Smooth muscle cell (in vitro differentiated cells): ENCODE measurements at regions not wholly inside any gene's neighbourhood (a gene's known extent, or its start where the extent isn't known, plus 50 kb on each side); places are given as distances from the start of the nearest gene placed in this dataset.

ENCODE experiments used
- DNase-seq: peaks from one replicate; lab custom pipeline; 2025; ENCODE audit not compliant: unreplicated experiment; lab: John Stamatoyannopoulos, UW
- H2AFZ ChIP-seq: fragments of 200-600 bp; sonication (generic); 2 replicates; pipeline ENCODE4 v1.6.0; 2016; ENCODE audit warnings: antibody characterized with exemption, low read depth, mild to moderate bottlenecking
- H3F3A ChIP-seq: fragments of 200-600 bp; sonication (generic); 2 replicates; pipeline ENCODE4 v1.6.0; 2017; ENCODE audit warnings: antibody characterized with exemption, low read depth
- H3K27ac ChIP-seq: fragments of 200-600 bp; sonication (generic); 2 replicates; pipeline ENCODE4 v1.5.1; 2016; ENCODE audit warnings: low read depth, mild to moderate bottlenecking
- H3K27me3 ChIP-seq: fragments of 200-600 bp; sonication (generic); 2 replicates; pipeline ENCODE4 v1.6.1; 2016; ENCODE audit warnings: low read depth, mild to moderate bottlenecking
- H3K36me3 ChIP-seq: fragments of 200-600 bp; sonication (generic); 2 replicates; pipeline ENCODE4 v1.5.1; 2016; ENCODE audit warnings: low read depth
- H3K4me1 ChIP-seq: fragments of 200-600 bp; sonication (generic); 2 replicates; pipeline ENCODE4 v1.5.1; 2016; ENCODE audit warnings: low read depth
- H3K4me2 ChIP-seq: fragments of 200-600 bp; sonication (generic); 2 replicates; pipeline ENCODE4 v1.6.0; 2016; ENCODE audit warnings: mild to moderate bottlenecking
- H3K4me3 ChIP-seq: fragments of 200-600 bp; sonication (generic); 2 replicates; pipeline ENCODE4 v1.5.1; 2016; ENCODE audit warnings: mild to moderate bottlenecking
- H3K79me2 ChIP-seq: fragments of 200-600 bp; sonication (generic); 2 replicates; pipeline ENCODE4 v1.6.0; 2016; ENCODE audit warnings: low read depth, mild to moderate bottlenecking
- H3K9ac ChIP-seq: fragments of 200-600 bp; sonication (generic); 2 replicates; pipeline ENCODE4 v1.6.0; 2016; ENCODE audit warnings: low read depth
- H3K9me3 ChIP-seq: fragments of 200-600 bp; sonication (generic); replicated peaks from 2 replicates; pipeline ENCODE4 v1.5.1; 2016; ENCODE audit warnings: low read depth
- H4K20me1 ChIP-seq: fragments of 200-600 bp; sonication (generic); 2 replicates; pipeline ENCODE4 v1.6.0; 2016; ENCODE audit warnings: low read depth
- CTCF ChIP-seq: fragments of 200-600 bp; sonication (generic); IDR thresholded peaks from 2 replicates; pipeline ENCODE4 v1.5.1; 2017; ENCODE audit warnings: borderline replicate concordance, mild to moderate bottlenecking, antibody characterized with exemption; ENCODE audit not compliant: insufficient read depth, poor library complexity, severe bottlenecking
- WGBS: methylation state at CpG from one replicate; pipeline ENCODE4 v1.1.7; 2016; ENCODE audit warnings: low lambda C conversion rate; 5-methylcytosine and 5-hydroxymethylcytosine counted together

- no peak for TF ChIP-seq CTCF
- Histone ChIP-seq H4K20me1 (no peaks in the 10 kb centered on the region), H3K27ac (peak overlapping the region; percentile 79), H3K4me3 (no peak overlapping the region), H3K27me3 (no peaks in the 10 kb centered on the region), H3K36me3 (no peaks in the 10 kb centered on the region), H3K9ac (peak overlapping the region; percentile 18), H3K9me3 (no peaks in the 10 kb centered on the region), H3K4me2 (peak overlapping the region; percentile 53), H3K4me1 (peaks cover 16% of the 10 kb centered on the region), H3F3A (peaks cover 13% of the 10 kb centered on the region), H3K79me2 (no peaks in the 10 kb centered on the region), H2AFZ (peak overlapping the region; percentile 75)
- WGBS: 36% methylated on average over 2 of the region's 2 CpGs
- no peak for DNase-seq
These were observed 204.4 kb downstream of the NXNL2 start for GRCh38 chr9:88739373-88739772.

DNA sequence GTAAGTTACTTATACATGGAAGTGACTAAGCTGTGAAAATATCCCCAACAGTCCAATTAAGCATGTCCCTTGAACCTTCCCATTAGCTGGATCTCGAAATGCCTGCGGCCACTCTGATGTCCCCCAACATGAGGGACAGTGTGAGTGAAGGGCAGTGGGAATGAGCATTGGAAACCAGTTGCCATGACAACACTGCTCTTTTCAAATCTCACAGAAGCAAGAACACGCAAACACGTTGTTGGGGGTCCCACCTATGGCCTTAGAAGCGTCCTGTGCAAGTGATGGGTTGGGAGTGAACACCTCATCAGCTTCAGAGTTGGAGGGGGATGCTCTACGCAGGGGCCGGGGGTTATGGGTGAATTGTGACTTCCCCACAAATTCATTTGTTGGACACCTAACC, 205.9 kb downstream of the NXNL2 start:
- Histone ChIP-seq H3K79me2 (no peaks in the 10 kb centered on the region), H3K9ac (no peak overlapping the region), H3K9me3 (no peaks in the 10 kb centered on the region), H3K4me2 (no peak overlapping the region), H3K27me3 (no peaks in the 10 kb centered on the region), H3K27ac (peak overlapping the region; percentile 79), H2AFZ (no peak overlapping the region), H3K4me1 (peaks cover 9% of the 10 kb centered on the region), H3K4me3 (no peak overlapping the region), H3F3A (peaks cover 15% of the 10 kb centered on the region), H4K20me1 (no peaks in the 10 kb centered on the region), H3K36me3 (no peaks in the 10 kb centered on the region)
- no peak for TF ChIP-seq CTCF
- WGBS: 99% methylated on average over 7 of the region's 7 CpGs
- DNase-seq: no peak

DNA sequence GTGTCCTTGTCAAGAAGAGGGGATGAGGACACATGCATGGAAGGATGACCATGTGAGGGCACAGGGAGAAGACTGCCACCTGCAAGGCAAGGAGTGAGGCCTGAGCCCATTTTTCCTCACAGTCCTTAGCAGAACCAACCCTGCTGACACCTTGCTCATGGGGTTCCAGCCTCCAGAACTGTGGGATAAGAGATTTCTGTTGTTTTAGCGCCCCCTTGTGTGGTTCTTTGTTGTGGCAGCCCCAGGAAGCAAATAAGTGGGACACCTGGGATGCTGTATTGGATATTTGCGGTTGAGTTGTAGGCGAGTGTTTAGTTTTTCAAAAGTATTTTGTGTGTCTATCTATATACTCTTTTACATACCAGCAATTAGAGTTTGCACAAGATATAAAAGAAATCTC, 206.4 kb downstream of the NXNL2 start:
- H3F3A ChIP-seq: peaks cover 20% of the 10 kb centered on the region
- TF ChIP-seq CTCF: peak; percentile 33

GRCh38 chr9:88742483-88742882, 207.5 kb downstream of the NXNL2 start:
- H3K4me2 ChIP-seq: peak overlapping the region; percentile 30
- no peaks in the 10 kb centered on the region for H3K36me3 ChIP-seq
- H4K20me1 ChIP-seq: no peaks in the 10 kb centered on the region
- peaks cover 25% of the 10 kb centered on the region for H3K4me1 ChIP-seq
- no peaks in the 10 kb centered on the region for H3K9me3 ChIP-seq
- DNase-seq: no peak
- peak overlapping the region; percentile 11 for H3K27ac ChIP-seq
- TF ChIP-seq CTCF: no peak
- no peaks in the 10 kb centered on the region for H3K79me2 ChIP-seq
- peaks cover 30% of the 10 kb centered on the region for H3F3A ChIP-seq
- H2AFZ ChIP-seq: no peak overlapping the region
- H3K9ac ChIP-seq: no peak overlapping the region
- 40% methylated on average over 6 of the region's 6 CpGs for WGBS
- H3K4me3 ChIP-seq: no peak overlapping the region
- no peaks in the 10 kb centered on the region for H3K27me3 ChIP-seq

More for the DNA sequence above, 206.4 kb downstream of the NXNL2 start:
- H3K79me2 ChIP-seq: no peaks in the 10 kb centered on the region
- H3K27ac ChIP-seq: no peak overlapping the region
- no peak overlapping the region for H3K4me3 ChIP-seq
- H3K27me3 ChIP-seq: no peaks in the 10 kb centered on the region
- H3K4me2 ChIP-seq: no peak overlapping the region
- 65% methylated on average over 3 of the region's 3 CpGs for WGBS
- DNase-seq: no peak
- H3K9ac ChIP-seq: no peak overlapping the region
- H2AFZ ChIP-seq: no peak overlapping the region
- no peaks in the 10 kb centered on the region for H4K20me1 ChIP-seq
- H3K4me1 ChIP-seq: peaks cover 13% of the 10 kb centered on the region
- H3K36me3 ChIP-seq: no peaks in the 10 kb centered on the region
- no peaks in the 10 kb centered on the region for H3K9me3 ChIP-seq
